Liver (tissue), 8 donors: ENCODE measurements at regions not wholly inside any gene's neighbourhood (a gene's known extent, or its start where the extent isn't known, plus 50 kb on each side); places are given as distances from the start of the nearest gene placed in this dataset.

Experiments
- DNase-seq: peaks from one replicate; pipeline ENCODE4 v3.0.0-alpha.2; 2017; ENCODE audit warnings: low spot score
- H3K27ac ChIP-seq, 2 donors: one replicate each; pipeline ENCODE4 v1.7.0; 2013; ENCODE audit warnings: inconsistent platforms in 2 of 2, low read length in 2 of 2, control low read depth in 1 of 2, low read depth in 1 of 2, mild to moderate bottlenecking in 1 of 2
- H3K27me3 ChIP-seq, 4 donors: one replicate each; pipeline versions ENCODE4 v1.6.1 to v1.7.0; 2013; ENCODE audit warnings: low read length in 3 of 4, inconsistent platforms in 1 of 4, mild to moderate bottlenecking in 1 of 4, moderate library complexity in 1 of 4; ENCODE audit not compliant: control insufficient read depth in 4 of 4, insufficient read depth in 4 of 4
- H3K36me3 ChIP-seq, 4 donors: one replicate each; pipeline versions ENCODE4 v1.6.1 to v1.7.0; 2013; ENCODE audit warnings: low read length in 3 of 4, mild to moderate bottlenecking in 3 of 4, low read depth in 1 of 4, moderate library complexity in 1 of 4; ENCODE audit not compliant: control insufficient read depth in 4 of 4, insufficient read depth in 3 of 4
- H3K4me1 ChIP-seq, 4 donors: one replicate each; pipeline versions ENCODE4 v1.6.1 to v1.7.0; 2013; ENCODE audit warnings: low read length in 3 of 4, mild to moderate bottlenecking in 3 of 4, moderate library complexity in 1 of 4; ENCODE audit not compliant: control insufficient read depth in 4 of 4, insufficient read depth in 4 of 4
- H3K4me3 ChIP-seq, 3 donors: one replicate each; pipeline versions ENCODE4 v1.6.1 to v1.7.0; 2013; ENCODE audit warnings: low read length in 3 of 3, control low read depth in 1 of 3, low read depth in 1 of 3, mild to moderate bottlenecking in 1 of 3
- H3K9ac ChIP-seq, 2 donors: one replicate each; pipeline ENCODE4 v1.7.0; 2013; ENCODE audit warnings: low read length in 2 of 2, mild to moderate bottlenecking in 2 of 2, moderate library complexity in 2 of 2, control low read depth in 1 of 2, low read depth in 1 of 2
- H3K9me3 ChIP-seq, 4 donors: one replicate each; pipeline versions ENCODE4 v1.6.1 to v1.7.0; 2013; ENCODE audit warnings: low read length in 3 of 4; ENCODE audit not compliant: control insufficient read depth in 4 of 4
- ATF3 ChIP-seq: IDR thresholded peaks from 2 replicates; pipeline ENCODE4 v1.6.1; 2016; ENCODE audit warnings: antibody characterized with exemption
- CTCF ChIP-seq: fragments of 150-350 bp; IDR thresholded peaks from 2 replicates; pipeline ENCODE4 v1.5.1; 2017; ENCODE audit warnings: improper control_type of control experiment, low read depth, low read length; ENCODE audit not compliant: missing input control
- EGR1 ChIP-seq, 2 donors: IDR thresholded peaks; 2 replicates each; pipeline ENCODE4 v1.6.1; 2016 to 2018; ENCODE audit warnings: antibody characterized with exemption in 2 of 2, low read depth in 2 of 2
- FOXA1 ChIP-seq: IDR thresholded peaks from 2 replicates; pipeline ENCODE4 v1.6.1; 2016; ENCODE audit warnings: antibody characterized with exemption
- FOXA2 ChIP-seq: IDR thresholded peaks from 2 replicates; pipeline ENCODE4 v1.6.1; 2016; ENCODE audit warnings: antibody characterized with exemption
- GABPA ChIP-seq, 2 donors: IDR thresholded peaks in 1 of 2; conservative IDR thresholded peaks in 1 of 2; 2 replicates each; pipeline ENCODE4 v1.6.1; 2016; ENCODE audit warnings: antibody characterized with exemption in 2 of 2, mild to moderate bottlenecking in 1 of 2, moderate library complexity in 1 of 2
- HNF4A ChIP-seq, 2 donors: conservative IDR thresholded peaks; 2 replicates each; pipeline ENCODE4 v1.6.1; 2016; ENCODE audit warnings: antibody characterized with exemption in 2 of 2, mild to moderate bottlenecking in 2 of 2
- HNF4G ChIP-seq: IDR thresholded peaks from 2 replicates; pipeline ENCODE4 v1.6.1; 2016; ENCODE audit warnings: antibody characterized with exemption
- JUND ChIP-seq, 2 donors: IDR thresholded peaks; 2 replicates each; pipeline ENCODE4 v1.6.1; 2016; ENCODE audit warnings: antibody characterized with exemption in 2 of 2
- MAX ChIP-seq: IDR thresholded peaks from 2 replicates; pipeline ENCODE4 v1.6.1; 2016; ENCODE audit warnings: antibody characterized with exemption
- NR2F2 ChIP-seq: IDR thresholded peaks from 2 replicates; pipeline ENCODE4 v1.6.1; 2016; ENCODE audit warnings: antibody characterized with exemption
- RAD21 ChIP-seq, 2 donors: IDR thresholded peaks; 2 replicates each; pipeline ENCODE4 v1.6.1; 2016; ENCODE audit warnings: antibody characterized with exemption in 2 of 2, mild to moderate bottlenecking in 2 of 2
- REST ChIP-seq: IDR thresholded peaks from 2 replicates; pipeline ENCODE4 v1.6.1; 2016; ENCODE audit warnings: antibody characterized with exemption, mild to moderate bottlenecking
- RXRA ChIP-seq, 2 donors: IDR thresholded peaks; 2 replicates each; pipeline ENCODE4 v1.6.1; 2017 to 2018; ENCODE audit warnings: antibody characterized with exemption in 2 of 2, mild to moderate bottlenecking in 1 of 2
- SP1 ChIP-seq: IDR thresholded peaks from 2 replicates; pipeline ENCODE4 v1.6.1; 2018; ENCODE audit warnings: antibody characterized with exemption, mild to moderate bottlenecking
- TAF1 ChIP-seq: conservative IDR thresholded peaks from 2 replicates; pipeline ENCODE4 v1.6.1; 2016; ENCODE audit warnings: antibody characterized with exemption, mild to moderate bottlenecking
- YY1 ChIP-seq: IDR thresholded peaks from 2 replicates; pipeline ENCODE4 v1.6.1; 2016; ENCODE audit warnings: antibody characterized with exemption, mild to moderate bottlenecking
- WGBS: extraction: QIAGEN DNeasy Blood & Tissue Kit; methylation state at CpG from one replicate; pipeline ENCODE4 v1.1.7; 2013; 5-methylcytosine and 5-hydroxymethylcytosine counted together
- TF ChIP-seq, protein P1 (sequence below): IDR thresholded peaks from 2 replicates; pipeline ENCODE4 v1.6.1; 2016; ENCODE audit warnings: antibody characterized with exemption
- donor health status: healthy.
- donor health status: healthy.
- donor health status: healthy.
- donor health status: healthy.
- donor health status: healthy.

DNA sequence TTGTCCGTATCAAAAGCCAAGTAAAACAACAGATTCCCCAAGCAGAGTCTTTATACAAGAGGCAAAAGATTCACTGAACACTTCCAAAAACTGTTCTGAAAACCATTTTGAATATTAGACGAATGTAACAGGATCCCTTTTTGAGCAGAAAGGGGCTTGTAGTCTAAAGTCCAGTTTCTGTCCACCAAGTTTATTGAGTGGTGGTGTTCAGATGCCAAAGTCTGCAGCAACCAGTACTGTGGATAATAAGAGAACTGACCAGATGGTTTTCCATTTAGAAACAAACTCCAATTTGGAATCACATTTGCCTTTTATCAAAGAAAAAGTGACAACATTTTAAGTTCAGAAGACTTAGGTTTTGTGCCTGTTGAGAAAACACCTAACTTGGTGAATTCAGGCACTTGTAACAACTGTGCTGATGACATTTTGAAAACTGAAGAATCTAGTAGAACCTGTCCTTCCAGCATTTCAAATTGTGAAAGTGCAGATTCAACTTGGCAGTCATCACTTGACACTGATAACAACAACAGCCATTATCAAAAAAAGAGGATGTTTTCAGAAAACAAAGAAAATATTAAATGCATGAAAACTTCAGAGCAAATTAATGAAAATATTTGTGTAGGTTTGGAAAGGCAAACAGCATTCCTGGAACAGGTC is 217.1 kb downstream of the CSNK2A3 start:
- no peaks in the 10 kb centered on the region for H3K27me3 ChIP-seq
- no peak overlapping the region for H3K9ac ChIP-seq
- H3K36me3 ChIP-seq = no peaks in the 10 kb centered on the region
- DNase-seq = no peak
- H3K4me3 ChIP-seq = no peak overlapping the region
- peaks cover 0 to 18% (median 10%) of the 10 kb centered on the region in 4 donors for H3K4me1 ChIP-seq
- H3K27ac ChIP-seq = no peak overlapping the region
- TF ChIP-seq ATF3 (no peak), MAX (no peak), GABPA (IDR thresholded peaks at IDR 0.05 in 1 of 2, conservative IDR thresholded peaks at IDR 0.05 in 1 of 2) (no peak), SP1 (peak; percentile 49), RXRA (IDR thresholded peaks at IDR 0.05) (no peak), HNF4A (conservative IDR thresholded peaks at IDR 0.05) (peak; percentile 50 to 66), EGR1 (IDR thresholded peaks at IDR 0.05; ENCODE audit: low read depth in 2 of 2) (no peak), FOXA2 (peak; percentile 9), CTCF (no peak), JUND (IDR thresholded peaks at IDR 0.05) (no peak), YY1 (peak; percentile 54), RAD21 (IDR thresholded peaks at IDR 0.05) (no peak), TAF1 (no peak), HNF4G (peak; percentile 38), NR2F2 (no peak), FOXA1 (no peak), REST (no peak)
- TF ChIP-seq, protein P1, sequence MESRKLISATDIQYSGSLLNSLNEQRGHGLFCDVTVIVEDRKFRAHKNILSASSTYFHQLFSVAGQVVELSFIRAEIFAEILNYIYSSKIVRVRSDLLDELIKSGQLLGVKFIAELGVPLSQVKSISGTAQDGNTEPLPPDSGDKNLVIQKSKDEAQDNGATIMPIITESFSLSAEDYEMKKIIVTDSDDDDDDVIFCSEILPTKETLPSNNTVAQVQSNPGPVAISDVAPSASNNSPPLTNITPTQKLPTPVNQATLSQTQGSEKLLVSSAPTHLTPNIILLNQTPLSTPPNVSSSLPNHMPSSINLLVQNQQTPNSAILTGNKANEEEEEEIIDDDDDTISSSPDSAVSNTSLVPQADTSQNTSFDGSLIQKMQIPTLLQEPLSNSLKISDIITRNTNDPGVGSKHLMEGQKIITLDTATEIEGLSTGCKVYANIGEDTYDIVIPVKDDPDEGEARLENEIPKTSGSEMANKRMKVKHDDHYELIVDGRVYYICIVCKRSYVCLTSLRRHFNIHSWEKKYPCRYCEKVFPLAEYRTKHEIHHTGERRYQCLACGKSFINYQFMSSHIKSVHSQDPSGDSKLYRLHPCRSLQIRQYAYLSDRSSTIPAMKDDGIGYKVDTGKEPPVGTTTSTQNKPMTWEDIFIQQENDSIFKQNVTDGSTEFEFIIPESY = no peak
- no peaks in the 10 kb centered on the region for H3K9me3 ChIP-seq
- 26% methylated on average over 2 of the region's 2 CpGs for WGBS
